ENCODE measurements at regions not wholly inside any gene's neighbourhood (a gene's known extent, or its start where the extent isn't known, plus 50 kb on each side); places are given as distances from the start of the nearest gene placed in this dataset.
"Not testable (repeated sequence)": the region's sequence is repeated elsewhere in the genome, so short reads cannot be mapped to it uniquely, and the experiment has no call there.

- no peak for DNase-seq
Measured at GRCh38 chr14:38394064-38394463, 138.2 kb upstream of the CLEC14A start.

- DNase-seq: no peak
Measured at GRCh38 chr14:38391334-38391733, 135.4 kb upstream of the CLEC14A start.

- no peak for DNase-seq
Measured at GRCh38 chr14:38389681-38390080, 133.8 kb upstream of the CLEC14A start.

GRCh38 chr14:38387821-38388220 lies 131.9 kb upstream of the CLEC14A start:
- DNase-seq: no peak

GRCh38 chr14:38385836-38386235 lies 129.9 kb upstream of the CLEC14A start:
- no peak for DNase-seq

- DNase-seq: no peak
Measured at GRCh38 chr14:38385343-38385742, 129.4 kb upstream of the CLEC14A start.

GRCh38 chr14:38384741-38385140 lies 128.8 kb upstream of the CLEC14A start:
- DNase-seq: no peak

GRCh38 chr14:38367922-38368321 lies 112.0 kb upstream of the CLEC14A start:
- no peak for DNase-seq

- DNase-seq: no peak
Measured at GRCh38 chr14:38366374-38366773, 110.5 kb upstream of the CLEC14A start.

GRCh38 chr14:38363217-38363616 lies 107.3 kb upstream of the CLEC14A start:
- DNase-seq: no peak

GRCh38 chr14:38357557-38357956 lies 101.7 kb upstream of the CLEC14A start:
- no peak for DNase-seq

GRCh38 chr14:38355473-38355872 lies 99.6 kb upstream of the CLEC14A start:
- DNase-seq: not testable (repeated sequence)

GRCh38 chr14:38350102-38350501 lies 94.2 kb upstream of the CLEC14A start:
- DNase-seq: no peak

GRCh38 chr14:38342803-38343202 lies 86.9 kb upstream of the CLEC14A start:
- no peak for DNase-seq

GRCh38 chr14:38339696-38340095 lies 83.8 kb upstream of the CLEC14A start:
- DNase-seq: no peak

GRCh38 chr14:38336298-38336697 lies 80.4 kb upstream of the CLEC14A start:
- no peak for DNase-seq

GRCh38 chr14:38330275-38330674 lies 74.4 kb upstream of the CLEC14A start:
- no peak for DNase-seq

GRCh38 chr14:38329246-38329645 lies 73.4 kb upstream of the CLEC14A start:
- DNase-seq: no peak

GRCh38 chr14:38316922-38317321 lies 61.0 kb upstream of the CLEC14A start:
- no peak for DNase-seq

GRCh38 chr14:38311655-38312054 lies 55.8 kb upstream of the CLEC14A start:
- DNase-seq: no peak

GRCh38 chr14:38310420-38310995 lies 54.6 kb upstream of the CLEC14A start:
- no peak for DNase-seq

GRCh38 chr14:38309522-38310277 lies 53.8 kb upstream of the CLEC14A start:
- no peak for DNase-seq
